IMR-90 (cell line): ENCODE measurements at regions not wholly inside any gene's neighbourhood (a gene's known extent, or its start where the extent isn't known, plus 50 kb on each side); places are given as distances from the start of the nearest gene placed in this dataset.

ENCODE experiments used
- ATAC-seq: fragments of 200-7000 bp; cut with Tn5 transposase; 2 replicates; pipeline ENCODE4 v1.9.1; 2020; ENCODE audit warnings: low read depth, mild to moderate bottlenecking, moderate library complexity
- BruUV-seq: library from RNA; stranded (reverse); fragments of 400-500 nt; replicated peaks from 2 replicates; lab custom pipeline; 2021; lab: Mats Ljungman, UMichigan
- CTCF ChIA-PET: fragments of 300-600 bp; formaldehyde crosslinking; extraction: SDS; loops from one replicate; lab custom pipeline; 2021; ENCODE audit warnings: antibody characterized with exemption; lab: Yijun Ruan, JAX
- POLR2A ChIA-PET: fragments of 300-600 bp; sonication (Branson Sonifier 250); formaldehyde crosslinking; loops from one replicate; lab custom pipeline; 2022; ENCODE audit warnings: antibody characterized with exemption; ENCODE audit not compliant: unreplicated experiment; lab: Charles Lee
- DNase-seq: peaks from one replicate; pipeline ENCODE4 v3.0.0; 2013
- H2AFZ ChIP-seq: replicated peaks from 2 replicates; pipeline ENCODE3; 2013; ENCODE audit warnings: low read length, mild to moderate bottlenecking; ENCODE audit not compliant: poor library complexity
- H2AK5ac ChIP-seq: 2 replicates; pipeline ENCODE4 v1.6.1; 2013; ENCODE audit warnings: low read depth, low read length, inconsistent platforms
- H2AK9ac ChIP-seq: replicated peaks from 2 replicates; pipeline ENCODE3; 2013; ENCODE audit warnings: mild to moderate bottlenecking, low read depth, low read length, moderate library complexity; ENCODE audit not compliant: poor library complexity
- H2BK120ac ChIP-seq: 2 replicates; pipeline ENCODE4 v1.6.1; 2013; ENCODE audit warnings: low read depth, low read length, inconsistent platforms
- H2BK15ac ChIP-seq: 3 replicates; pipeline ENCODE4 v1.6.1; 2013; ENCODE audit warnings: low read depth, low read length, inconsistent platforms
- H2BK20ac ChIP-seq: 2 replicates; pipeline ENCODE4 v1.6.1; 2013; ENCODE audit warnings: low read depth, mild to moderate bottlenecking, inconsistent platforms, low read length, moderate library complexity
- H2BK5ac ChIP-seq: 2 replicates; pipeline ENCODE4 v1.6.1; 2013; ENCODE audit warnings: mild to moderate bottlenecking, low read depth, low read length, inconsistent platforms; ENCODE audit not compliant: poor library complexity, severe bottlenecking
- H3K14ac ChIP-seq: replicated peaks from 2 replicates; pipeline ENCODE4 v1.6.1; 2013; ENCODE audit warnings: low read depth, low read length, inconsistent platforms
- H3K18ac ChIP-seq: 2 replicates; pipeline ENCODE4 v1.6.1; 2013; ENCODE audit warnings: low read depth, low read length, control low read depth
- H3K23ac ChIP-seq: 2 replicates; pipeline ENCODE4 v1.6.1; 2013; ENCODE audit warnings: low read depth, low read length, inconsistent platforms
- H3K27ac ChIP-seq: 2 replicates; pipeline ENCODE4 v1.5.1; 2013; ENCODE audit warnings: mild to moderate bottlenecking, control low read depth, low read length; ENCODE audit not compliant: insufficient read depth
- H3K27me3 ChIP-seq: 2 replicates; pipeline ENCODE4 v1.6.1; 2013; ENCODE audit warnings: low read length; ENCODE audit not compliant: control insufficient read depth, insufficient read depth
- H3K36me3 ChIP-seq: 2 replicates; pipeline ENCODE4 v1.6.1; 2013; ENCODE audit warnings: low read length, mixed read lengths; ENCODE audit not compliant: control insufficient read depth, insufficient read depth
- H3K4ac ChIP-seq: 2 replicates; pipeline ENCODE4 v1.6.1; 2013; ENCODE audit warnings: low read depth, low read length, inconsistent platforms
- H3K4me1 ChIP-seq: 2 replicates; pipeline ENCODE4 v1.6.1; 2013; ENCODE audit warnings: low read length, mixed read lengths; ENCODE audit not compliant: control insufficient read depth, insufficient read depth
- H3K4me2 ChIP-seq: 2 replicates; pipeline ENCODE4 v1.6.1; 2013; ENCODE audit warnings: low read depth, mild to moderate bottlenecking, control low read depth, low read length, moderate library complexity
- H3K4me3 ChIP-seq: 2 replicates; pipeline ENCODE4 v1.5.1; 2013; ENCODE audit warnings: low read depth, mild to moderate bottlenecking, control low read depth, low read length, moderate library complexity; ENCODE audit not compliant: insufficient read depth
- H3K56ac ChIP-seq: 2 replicates; pipeline ENCODE4 v1.6.1; 2013; ENCODE audit warnings: low read length, inconsistent platforms; ENCODE audit not compliant: insufficient read depth; ENCODE audit errors: extremely low read depth
- H3K79me1 ChIP-seq, 2 experiments: 2 replicates each; pipeline ENCODE4 v1.6.1; 2013; ENCODE audit warnings: low read length in 2 of 2, inconsistent platforms in 1 of 2, low read depth in 1 of 2
- H3K9ac ChIP-seq: 2 replicates; pipeline ENCODE4 v1.6.1; 2013; ENCODE audit warnings: low read depth, low read length, control low read depth
- H3K9me1 ChIP-seq: 2 replicates; pipeline ENCODE4 v1.6.1; 2013; ENCODE audit warnings: low read length, inconsistent platforms; ENCODE audit not compliant: insufficient read depth
- H3K9me3 ChIP-seq: 2 replicates; pipeline ENCODE4 v1.6.1; 2013; ENCODE audit warnings: low read length; ENCODE audit not compliant: control insufficient read depth, insufficient read depth
- H4K20me1 ChIP-seq: 2 replicates; pipeline ENCODE4 v1.6.1; 2013; ENCODE audit warnings: low read length, inconsistent platforms; ENCODE audit not compliant: insufficient read depth
- H4K5ac ChIP-seq: 2 replicates; pipeline ENCODE4 v1.6.1; 2013; ENCODE audit warnings: mild to moderate bottlenecking, low read depth, low read length, control low read depth
- H4K8ac ChIP-seq, 2 experiments: 2 replicates each; pipeline ENCODE4 v1.6.1; 2013; ENCODE audit warnings: low read depth in 2 of 2, low read length in 2 of 2, control low read depth in 1 of 2, inconsistent platforms in 1 of 2
- H4K91ac ChIP-seq: 2 replicates; pipeline ENCODE4 v1.6.1; 2013; ENCODE audit warnings: low read depth, low read length, inconsistent platforms; ENCODE audit not compliant: insufficient read depth
- CEBPB ChIP-seq: IDR thresholded peaks from 2 replicates; pipeline ENCODE4 v1.6.1; 2012; ENCODE audit warnings: low read depth, low read length, improper control_type of control experiment
- CHD1 ChIP-seq: IDR thresholded peaks from 2 replicates; pipeline ENCODE4 v1.6.1; 2012; ENCODE audit warnings: low read depth, low read length, improper control_type of control experiment
- ELK1 ChIP-seq: fragments of 150-350 bp; IDR thresholded peaks from 2 replicates; pipeline ENCODE4 v1.6.1; 2016; ENCODE audit warnings: low read depth, mild to moderate bottlenecking, low read length, moderate library complexity, borderline replicate concordance
- FOS ChIP-seq: fragments of 150-350 bp; IDR thresholded peaks from 2 replicates; pipeline ENCODE4 v1.6.1; 2016; ENCODE audit warnings: low read depth, low read length
- MAFK ChIP-seq: IDR thresholded peaks from 2 replicates; pipeline ENCODE4 v1.6.1; 2012; ENCODE audit warnings: low read depth, low read length, improper control_type of control experiment
- MAZ ChIP-seq: IDR thresholded peaks from 2 replicates; pipeline ENCODE4 v1.6.1; 2012; ENCODE audit warnings: low read depth, mild to moderate bottlenecking, low read length, improper control_type of control experiment, moderate library complexity, borderline replicate concordance
- MXI1 ChIP-seq: IDR thresholded peaks from 2 replicates; pipeline ENCODE4 v1.6.1; 2012; ENCODE audit warnings: low read depth, mild to moderate bottlenecking, low read length, moderate library complexity, borderline replicate concordance
- NFE2L2 ChIP-seq: fragments of 150-350 bp; IDR thresholded peaks from 2 replicates; pipeline ENCODE4 v1.6.1; 2016; ENCODE audit warnings: low read depth, mild to moderate bottlenecking, low read length
- POLR2A ChIP-seq: IDR thresholded peaks from 2 replicates; pipeline ENCODE4 v1.6.1; 2012; ENCODE audit warnings: mild to moderate bottlenecking, low read depth, low read length
- RCOR1 ChIP-seq: IDR thresholded peaks from 2 replicates; pipeline ENCODE4 v1.6.1; 2012; ENCODE audit warnings: mild to moderate bottlenecking, low read length, improper control_type of control experiment; ENCODE audit not compliant: insufficient replicate concordance
- RFX5 ChIP-seq: IDR thresholded peaks from 2 replicates; pipeline ENCODE4 v1.8.0; 2012; ENCODE audit warnings: low read depth, mild to moderate bottlenecking, low read length, moderate library complexity
- SMC3 ChIP-seq: fragments of 150-350 bp; IDR thresholded peaks from 2 replicates; pipeline ENCODE4 v1.6.1; 2016; ENCODE audit warnings: low read depth, mild to moderate bottlenecking, antibody characterized with exemption, low read length, moderate library complexity
- WGBS, 2 experiments: methylation state at CpG; one replicate each; pipeline versions ENCODE4 v1.1.5 to v1.1.7; 2013; ENCODE audit warnings: missing lambda C conversion rate in 2 of 2; ENCODE audit not compliant: insufficient read length in 1 of 2; ENCODE audit errors: extremely low coverage in 2 of 2; 5-methylcytosine and 5-hydroxymethylcytosine counted together
- dilution Hi-C: fragments of 300-500 bp; cut with HindIII; formaldehyde crosslinking; loops from one replicate; pipeline ENCODE4 v1.14.3; 2018; ENCODE audit warnings: low sequenced_read_pairs; ENCODE audit not compliant: unreplicated experiment
- in situ Hi-C: fragments of 300-500 bp; cut with MboI; formaldehyde crosslinking; loops from 3 replicates; pipeline ENCODE4 v1.14.3; 2019; ENCODE audit warnings: low sequenced_read_pairs, inconsistent platforms, mixed read lengths
- intact Hi-C: fragments of 100-400 bp; cut with micrococcal nuclease; formaldehyde crosslinking; loops from 2 replicates; pipeline ENCODE4 v1.10.0; 2022
- TF ChIP-seq, protein P1 (sequence below): conservative IDR thresholded peaks from 2 replicates; pipeline ENCODE4 v1.5.1; 2012; ENCODE audit warnings: mild to moderate bottlenecking, low read depth, low read length, improper control_type of control experiment

DNA sequence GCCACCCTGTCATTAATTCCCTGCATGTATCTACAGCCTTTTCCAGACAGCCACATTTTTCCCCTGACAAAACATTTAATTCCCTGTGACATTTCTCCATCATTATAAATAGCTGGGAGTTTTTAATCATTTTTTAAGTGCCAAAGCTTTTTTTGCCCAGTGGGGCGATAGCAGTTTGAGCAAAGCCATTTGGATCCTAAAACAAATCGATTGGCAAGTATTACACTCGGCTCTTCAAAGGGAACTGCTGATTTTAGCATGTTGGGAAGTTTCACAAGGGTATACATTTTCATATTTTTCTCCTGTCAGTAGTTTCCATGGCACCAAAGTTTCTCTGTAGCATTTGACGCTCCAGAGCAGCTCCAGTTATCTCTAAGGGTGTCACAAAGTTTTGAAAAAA is 210.8 kb downstream of the HIPK3 start:
- intact Hi-C loops, result no loop called here
- Histone ChIP-seq H3K9me3 (no peaks in the 10 kb centered on the region), H3K4me1 (peaks cover 2% of the 10 kb centered on the region; the same call in 1 of the 2 replicates), H4K91ac (no peak overlapping the region), H2AFZ (no peak overlapping the region), H3K36me3 (no peaks in the 10 kb centered on the region), H2BK15ac (no peak overlapping the region), H3K9me1 (peaks cover 9% of the 10 kb centered on the region; the same call in 1 of the 2 replicates), H3K27ac (no peak overlapping the region), H3K4ac (no peak overlapping the region), H2BK5ac (no peak overlapping the region), H3K4me2 (no peak overlapping the region), H4K8ac (no peak overlapping the region), H3K23ac (no peak overlapping the region), H2AK5ac (no peak overlapping the region), H3K56ac (no peak overlapping the region), H3K4me3 (no peak overlapping the region), H3K18ac (no peak overlapping the region), H4K20me1 (no peaks in the 10 kb centered on the region), H3K14ac (no peak overlapping the region), H3K9ac (no peak overlapping the region), H2BK120ac (no peak overlapping the region), H2BK20ac (no peak overlapping the region), H3K27me3 (no peaks in the 10 kb centered on the region), H4K5ac (no peak overlapping the region), H3K79me1 (peaks cover 6 to 45% of the 10 kb centered on the region in 2 experiments; a peak in 3 of 4 replicates), H2AK9ac (no peak overlapping the region)
- no peak for ATAC-seq
- TF ChIP-seq MXI1 (no peak), MAZ (no peak), CHD1 (no peak), CEBPB (no peak), RCOR1 (no peak), NFE2L2 (no peak), MAFK (no peak), RFX5 (no peak), ELK1 (no peak), SMC3 (no peak), FOS (no peak), POLR2A (no peak)
- TF ChIP-seq, protein P1, sequence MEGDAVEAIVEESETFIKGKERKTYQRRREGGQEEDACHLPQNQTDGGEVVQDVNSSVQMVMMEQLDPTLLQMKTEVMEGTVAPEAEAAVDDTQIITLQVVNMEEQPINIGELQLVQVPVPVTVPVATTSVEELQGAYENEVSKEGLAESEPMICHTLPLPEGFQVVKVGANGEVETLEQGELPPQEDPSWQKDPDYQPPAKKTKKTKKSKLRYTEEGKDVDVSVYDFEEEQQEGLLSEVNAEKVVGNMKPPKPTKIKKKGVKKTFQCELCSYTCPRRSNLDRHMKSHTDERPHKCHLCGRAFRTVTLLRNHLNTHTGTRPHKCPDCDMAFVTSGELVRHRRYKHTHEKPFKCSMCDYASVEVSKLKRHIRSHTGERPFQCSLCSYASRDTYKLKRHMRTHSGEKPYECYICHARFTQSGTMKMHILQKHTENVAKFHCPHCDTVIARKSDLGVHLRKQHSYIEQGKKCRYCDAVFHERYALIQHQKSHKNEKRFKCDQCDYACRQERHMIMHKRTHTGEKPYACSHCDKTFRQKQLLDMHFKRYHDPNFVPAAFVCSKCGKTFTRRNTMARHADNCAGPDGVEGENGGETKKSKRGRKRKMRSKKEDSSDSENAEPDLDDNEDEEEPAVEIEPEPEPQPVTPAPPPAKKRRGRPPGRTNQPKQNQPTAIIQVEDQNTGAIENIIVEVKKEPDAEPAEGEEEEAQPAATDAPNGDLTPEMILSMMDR, result no peak
- POLR2A ChIA-PET, result no interaction called here
- no TSS peak for BruUV-seq
- dilution Hi-C loops, result no loop called here
- no CpG with 5 or more reads among the region's 4 CpGs for WGBS, 2 experiments
- CTCF ChIA-PET, result no interaction called here
- DNase-seq, result no peak
- in situ Hi-C loops, result no loop called here
